K562 (cell line): ENCODE measurements at regions not wholly inside any gene's neighbourhood (a gene's known extent, or its start where the extent isn't known, plus 50 kb on each side); places are given as distances from the start of the nearest gene placed in this dataset.

Experiments
- ARNT ChIP-seq, 2 experiments: fragments of 450-650 bp; IDR thresholded peaks; 2 replicates each; pipeline ENCODE4 v1.6.1; 2016; ENCODE audit warnings: mild to moderate bottlenecking in 1 of 2
- ATF7 ChIP-seq: fragments of 450-650 bp; IDR thresholded peaks from 2 replicates; pipeline ENCODE4 v1.7.1; 2014; ENCODE audit warnings: mild to moderate bottlenecking, moderate library complexity
- CEBPG ChIP-seq, 3 experiments: fragments of 200-800 bp in 1 of 3; sonication (Bioruptor generic) in 1 of 3; sonication (generic) in 1 of 3; formaldehyde crosslinking in 1 of 3; IDR thresholded peaks in 2 of 3; conservative IDR thresholded peaks in 1 of 3; 2 replicates each; pipeline versions ENCODE4 v1.6.1 to v1.8.0; 2016 to 2022; ENCODE audit warnings: missing compliant biosample characterization in 2 of 3, missing genetic modification characterization in 2 of 3, mild to moderate bottlenecking in 1 of 3, missing genetic modification reagents in 1 of 3
- E2F3 ChIP-seq: fragments of 250-450 bp; sonication (Bioruptor Pico); IDR thresholded peaks from 2 replicates; pipeline ENCODE4 v1.4.0; 2020; ENCODE audit warnings: mild to moderate bottlenecking
- EZH2 ChIP-seq: IDR thresholded peaks from 2 replicates; pipeline ENCODE4 v1.6.1; 2012; ENCODE audit warnings: low read depth, mild to moderate bottlenecking, inconsistent platforms, low read length, borderline replicate concordance
- HIVEP1 ChIP-seq: fragments of 250-450 bp; sonication (Bioruptor Pico); IDR thresholded peaks from 2 replicates; pipeline ENCODE4 v1.4.0; 2020; ENCODE audit warnings: mild to moderate bottlenecking
- ILF3 ChIP-seq: fragments of 450-650 bp; IDR thresholded peaks from 2 replicates; pipeline ENCODE4 v1.6.1; 2018; ENCODE audit warnings: antibody characterized with exemption, mild to moderate bottlenecking, moderate library complexity, borderline replicate concordance
- ILK ChIP-seq: fragments of 450-650 bp; IDR thresholded peaks from 2 replicates; pipeline ENCODE4 v1.6.1; 2016; ENCODE audit warnings: missing genetic modification characterization, low read depth, mild to moderate bottlenecking, missing compliant biosample characterization, moderate library complexity, borderline replicate concordance
- KLF13 ChIP-seq: fragments of 450-650 bp; IDR thresholded peaks from 2 replicates; pipeline ENCODE4 v1.6.1; 2016; ENCODE audit warnings: missing genetic modification characterization, low read depth, mild to moderate bottlenecking, missing compliant biosample characterization, moderate library complexity, borderline replicate concordance
- MBD1 ChIP-seq: fragments of 250-450 bp; sonication (Bioruptor Pico); IDR thresholded peaks from 2 replicates; pipeline ENCODE4 v1.8.0; 2022; ENCODE audit warnings: inconsistent platforms
- MCM2 ChIP-seq: fragments of 450-650 bp; IDR thresholded peaks from 2 replicates; pipeline ENCODE4 v1.6.1; 2017; ENCODE audit warnings: low read depth, mild to moderate bottlenecking
- NFXL1 ChIP-seq: fragments of 450-650 bp; formaldehyde crosslinking; IDR thresholded peaks from 2 replicates; pipeline ENCODE4 v1.4.0; 2021; ENCODE audit warnings: mild to moderate bottlenecking
- RAD51 ChIP-seq: fragments of 450-650 bp; IDR thresholded peaks from 2 replicates; pipeline ENCODE4 v1.7.1; 2016; ENCODE audit warnings: low read depth, mild to moderate bottlenecking, borderline replicate concordance
- RBFOX2 ChIP-seq: fragments of 200-400 bp; formaldehyde crosslinking; IDR thresholded peaks from 2 replicates; pipeline ENCODE4 v1.6.1; 2017; ENCODE audit warnings: low read depth, mild to moderate bottlenecking, low read length, moderate library complexity
- TCFL5 ChIP-seq: fragments of 250-450 bp; sonication (Bioruptor Pico); conservative IDR thresholded peaks from 2 replicates; pipeline ENCODE4 v1.6.1; 2021; ENCODE audit warnings: mild to moderate bottlenecking, moderate library complexity, matching md5 sums
- U2AF2 ChIP-seq: fragments of 200-400 bp; formaldehyde crosslinking; optimal IDR thresholded peaks from 2 replicates; pipeline ENCODE3; 2017; ENCODE audit warnings: low read depth, mild to moderate bottlenecking, low read length
- YBX1 ChIP-seq: fragments of 450-650 bp; IDR thresholded peaks from 2 replicates; pipeline ENCODE4 v1.7.1; 2016; ENCODE audit warnings: mild to moderate bottlenecking
- ZNF232 ChIP-seq: sonication (generic); formaldehyde crosslinking; IDR thresholded peaks from 2 replicates; pipeline ENCODE4 v1.8.0; 2022; ENCODE audit warnings: mild to moderate bottlenecking, missing genetic modification reagents
- ZNF354B ChIP-seq: fragments of 250-450 bp; sonication (Bioruptor Pico); IDR thresholded peaks from 2 replicates; pipeline ENCODE4 v1.4.0; 2020
- ZNF830 ChIP-seq: fragments of 250-450 bp; sonication (Bioruptor Pico); IDR thresholded peaks from 2 replicates; pipeline ENCODE4 v1.5.0; 2021; ENCODE audit warnings: mild to moderate bottlenecking
- TF ChIP-seq, protein P1 (sequence below), 2 experiments: fragments of 450-650 bp; formaldehyde crosslinking in 1 of 2; IDR thresholded peaks; 2 replicates each; pipeline versions ENCODE4 v1.4.0 to v1.6.1; 2014 to 2020; ENCODE audit warnings: mild to moderate bottlenecking in 2 of 2, borderline replicate concordance in 1 of 2, low read depth in 1 of 2

DNA sequence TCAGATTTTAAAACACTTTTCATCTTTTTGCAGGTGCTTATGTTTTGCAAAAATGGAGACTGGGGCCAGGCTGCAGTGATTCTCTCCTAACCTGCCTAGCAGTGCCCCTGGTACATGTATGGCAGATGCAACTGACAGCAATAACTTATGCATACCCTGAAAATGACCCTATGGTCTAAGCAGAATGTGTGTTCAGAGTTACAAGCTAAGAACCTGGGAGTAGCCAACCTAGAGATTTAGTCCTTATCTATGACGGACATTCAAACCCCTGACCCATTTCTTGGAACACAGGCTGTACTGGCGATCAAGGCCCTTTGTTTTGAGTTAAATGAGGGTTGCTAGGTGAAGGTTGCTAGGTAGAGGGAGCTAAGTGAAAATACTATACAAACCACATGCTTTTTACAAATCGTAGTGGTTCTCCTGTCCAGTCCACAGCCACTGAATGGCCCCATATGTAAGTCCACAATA lies 184.9 kb upstream of the SESN3 start (continued):
- TF ChIP-seq ILK (no peak), ZNF830 (CRISPR knock-in tag) (no peak), EZH2 (no peak), TCFL5 (CRISPR knock-in tag) (no peak), ZNF232 (no peak), KLF13 (tag) (no peak), MCM2 (no peak), RBFOX2 (no peak), ARNT (IDR thresholded peaks at IDR 0.05) (peak in 1 of 2 experiments; percentile 49; a peak in 1 of 4 replicates), ILF3 (no peak), RAD51 (no peak), U2AF2 (no peak), E2F3 (CRISPR knock-in tag) (no peak), CEBPG (CRISPR knock-in tag; IDR thresholded peaks at IDR 0.05) (peak; percentile 28; the same call in 1 of the 2 replicates), CEBPG (tag; conservative IDR thresholded peaks at IDR 0.05 in 1 of 2, IDR thresholded peaks at IDR 0.05 in 1 of 2) (no peak), YBX1 (no peak), ATF7 (peak; percentile 68; the same call in 1 of the 2 replicates), NFXL1 (0 out of 2 replicates have a peak, but pooled peaks have one; percentile 51), HIVEP1 (no peak), MBD1 (no peak), ZNF354B (CRISPR knock-in tag) (no peak)
- TF ChIP-seq, protein P1, sequence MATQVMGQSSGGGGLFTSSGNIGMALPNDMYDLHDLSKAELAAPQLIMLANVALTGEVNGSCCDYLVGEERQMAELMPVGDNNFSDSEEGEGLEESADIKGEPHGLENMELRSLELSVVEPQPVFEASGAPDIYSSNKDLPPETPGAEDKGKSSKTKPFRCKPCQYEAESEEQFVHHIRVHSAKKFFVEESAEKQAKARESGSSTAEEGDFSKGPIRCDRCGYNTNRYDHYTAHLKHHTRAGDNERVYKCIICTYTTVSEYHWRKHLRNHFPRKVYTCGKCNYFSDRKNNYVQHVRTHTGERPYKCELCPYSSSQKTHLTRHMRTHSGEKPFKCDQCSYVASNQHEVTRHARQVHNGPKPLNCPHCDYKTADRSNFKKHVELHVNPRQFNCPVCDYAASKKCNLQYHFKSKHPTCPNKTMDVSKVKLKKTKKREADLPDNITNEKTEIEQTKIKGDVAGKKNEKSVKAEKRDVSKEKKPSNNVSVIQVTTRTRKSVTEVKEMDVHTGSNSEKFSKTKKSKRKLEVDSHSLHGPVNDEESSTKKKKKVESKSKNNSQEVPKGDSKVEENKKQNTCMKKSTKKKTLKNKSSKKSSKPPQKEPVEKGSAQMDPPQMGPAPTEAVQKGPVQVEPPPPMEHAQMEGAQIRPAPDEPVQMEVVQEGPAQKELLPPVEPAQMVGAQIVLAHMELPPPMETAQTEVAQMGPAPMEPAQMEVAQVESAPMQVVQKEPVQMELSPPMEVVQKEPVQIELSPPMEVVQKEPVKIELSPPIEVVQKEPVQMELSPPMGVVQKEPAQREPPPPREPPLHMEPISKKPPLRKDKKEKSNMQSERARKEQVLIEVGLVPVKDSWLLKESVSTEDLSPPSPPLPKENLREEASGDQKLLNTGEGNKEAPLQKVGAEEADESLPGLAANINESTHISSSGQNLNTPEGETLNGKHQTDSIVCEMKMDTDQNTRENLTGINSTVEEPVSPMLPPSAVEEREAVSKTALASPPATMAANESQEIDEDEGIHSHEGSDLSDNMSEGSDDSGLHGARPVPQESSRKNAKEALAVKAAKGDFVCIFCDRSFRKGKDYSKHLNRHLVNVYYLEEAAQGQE (IDR thresholded peaks at IDR 0.05; ENCODE audit: borderline replicate concordance) = no peak; the same call in 1 of the 2 replicates
- TF ChIP-seq, protein P1 (CRISPR knock-in tag; IDR thresholded peaks at IDR 0.05; ENCODE audit: low read depth) = no peak
